ENCODE measurements at regions not wholly inside any gene's neighbourhood (a gene's known extent, or its start where the extent isn't known, plus 50 kb on each side); places are given as distances from the start of the nearest gene placed in this dataset.

GRCh38 chr5:19229179-19229835 lies 758.7 kb downstream of the CDH18 start:
- Histone ChIP-seq H3K27ac (replicated peaks) (no peak overlapping the region), H3K4me3 (replicated peaks; ENCODE audit: insufficient read depth, low read length) (no peak overlapping the region), H3K27me3 (ENCODE audit: insufficient read depth, poor library complexity, severe bottlenecking) (no peaks in the 10 kb centered on the region)
- TF ChIP-seq POLR2AphosphoS5 (IDR thresholded peaks at IDR 0.05; ENCODE audit: low read depth) (no peak), SPI1 (IDR thresholded peaks at IDR 0.05; ENCODE audit: borderline replicate concordance, low read depth) (no peak), GABPA (IDR thresholded peaks at IDR 0.05; ENCODE audit: low read depth) (no peak), REST (IDR thresholded peaks at IDR 0.05; ENCODE audit: insufficient replicate concordance, low read depth) (no peak)
- TF ChIP-seq, protein P1, sequence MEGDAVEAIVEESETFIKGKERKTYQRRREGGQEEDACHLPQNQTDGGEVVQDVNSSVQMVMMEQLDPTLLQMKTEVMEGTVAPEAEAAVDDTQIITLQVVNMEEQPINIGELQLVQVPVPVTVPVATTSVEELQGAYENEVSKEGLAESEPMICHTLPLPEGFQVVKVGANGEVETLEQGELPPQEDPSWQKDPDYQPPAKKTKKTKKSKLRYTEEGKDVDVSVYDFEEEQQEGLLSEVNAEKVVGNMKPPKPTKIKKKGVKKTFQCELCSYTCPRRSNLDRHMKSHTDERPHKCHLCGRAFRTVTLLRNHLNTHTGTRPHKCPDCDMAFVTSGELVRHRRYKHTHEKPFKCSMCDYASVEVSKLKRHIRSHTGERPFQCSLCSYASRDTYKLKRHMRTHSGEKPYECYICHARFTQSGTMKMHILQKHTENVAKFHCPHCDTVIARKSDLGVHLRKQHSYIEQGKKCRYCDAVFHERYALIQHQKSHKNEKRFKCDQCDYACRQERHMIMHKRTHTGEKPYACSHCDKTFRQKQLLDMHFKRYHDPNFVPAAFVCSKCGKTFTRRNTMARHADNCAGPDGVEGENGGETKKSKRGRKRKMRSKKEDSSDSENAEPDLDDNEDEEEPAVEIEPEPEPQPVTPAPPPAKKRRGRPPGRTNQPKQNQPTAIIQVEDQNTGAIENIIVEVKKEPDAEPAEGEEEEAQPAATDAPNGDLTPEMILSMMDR (IDR thresholded peaks at IDR 0.05; ENCODE audit: insufficient read depth, low read length): no peak
- no peak for DNase-seq (ENCODE audit: low read depth in 1 of 2, low spot score in 1 of 2)

DNA sequence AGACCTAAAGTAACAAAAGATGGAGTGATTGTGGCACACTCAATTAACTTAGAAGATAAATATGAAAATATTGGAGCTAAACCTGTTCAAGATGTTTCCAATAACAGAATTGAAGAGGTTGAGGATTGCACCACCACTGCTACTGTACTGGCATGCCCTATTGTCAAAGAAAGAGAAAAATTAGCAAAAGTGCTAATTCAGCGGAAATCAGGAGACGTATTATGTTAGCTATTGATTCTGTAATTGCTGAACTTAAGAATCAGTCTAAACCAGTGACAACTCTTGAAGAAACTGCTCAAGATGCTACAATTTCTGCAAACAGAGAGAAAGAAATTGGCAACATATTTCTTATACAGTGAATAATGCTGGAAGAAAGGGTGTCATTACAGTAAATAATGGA lies 754.4 kb downstream of the CDH18 start:
- Histone ChIP-seq H3K27ac (replicated peaks) (no peak overlapping the region), H3K4me3 (replicated peaks; ENCODE audit: insufficient read depth, low read length) (no peak overlapping the region), H3K27me3 (ENCODE audit: insufficient read depth, poor library complexity, severe bottlenecking) (no peaks in the 10 kb centered on the region)
- no peak for TF ChIP-seq SPI1 (IDR thresholded peaks at IDR 0.05; ENCODE audit: borderline replicate concordance, low read depth)
- TF ChIP-seq, protein P1 (IDR thresholded peaks at IDR 0.05; ENCODE audit: insufficient read depth, low read length): no peak
- TF ChIP-seq POLR2AphosphoS5 (IDR thresholded peaks at IDR 0.05; ENCODE audit: low read depth): no peak
- no peak for TF ChIP-seq GABPA (IDR thresholded peaks at IDR 0.05; ENCODE audit: low read depth)
- no peak for TF ChIP-seq REST (IDR thresholded peaks at IDR 0.05; ENCODE audit: insufficient replicate concordance, low read depth)
- no peak for DNase-seq (ENCODE audit: low read depth in 1 of 2, low spot score in 1 of 2)

DNA sequence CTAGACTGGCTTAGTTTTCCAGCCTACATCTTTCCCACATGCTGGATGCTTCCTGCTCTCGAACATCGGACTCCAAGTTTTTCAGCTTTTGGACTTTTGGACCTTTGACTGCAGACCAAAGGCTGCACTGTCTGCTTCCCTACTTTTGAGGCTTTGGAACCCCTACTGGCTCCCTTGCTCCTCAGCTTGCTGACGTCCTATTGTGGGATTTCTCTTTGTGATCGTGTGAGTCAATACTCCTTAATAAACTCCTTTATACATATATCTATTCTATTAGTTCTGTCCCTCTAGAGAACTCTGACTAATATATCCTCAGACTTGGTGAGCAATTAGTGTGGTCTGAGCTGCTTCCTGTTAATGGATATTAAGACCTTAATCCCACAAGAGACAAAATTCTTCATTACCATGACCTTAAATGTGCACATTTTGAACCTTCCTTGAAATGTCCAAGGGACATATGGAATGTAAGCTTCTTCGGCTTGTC lies 752.9 kb downstream of the CDH18 start:
- no peak overlapping the region for H3K4me3 ChIP-seq (replicated peaks; ENCODE audit: insufficient read depth, low read length)
- no peak overlapping the region for H3K27ac ChIP-seq (replicated peaks)
- no peak for DNase-seq (ENCODE audit: low read depth in 1 of 2, low spot score in 1 of 2)
- TF ChIP-seq GABPA (IDR thresholded peaks at IDR 0.05; ENCODE audit: low read depth) (no peak), REST (IDR thresholded peaks at IDR 0.05; ENCODE audit: insufficient replicate concordance, low read depth) (no peak), POLR2AphosphoS5 (IDR thresholded peaks at IDR 0.05; ENCODE audit: low read depth) (no peak), SPI1 (IDR thresholded peaks at IDR 0.05; ENCODE audit: borderline replicate concordance, low read depth) (no peak)
- TF ChIP-seq, protein P1 (IDR thresholded peaks at IDR 0.05; ENCODE audit: insufficient read depth, low read length): no peak
- H3K27me3 ChIP-seq (ENCODE audit: insufficient read depth, poor library complexity, severe bottlenecking): no peaks in the 10 kb centered on the region

All from HL-60 (cell line).